MCF 10A (cell line): ENCODE measurements at regions not wholly inside any gene's neighbourhood (a gene's known extent, or its start where the extent isn't known, plus 50 kb on each side); places are given as distances from the start of the nearest gene placed in this dataset.

ENCODE experiments used
- BruUV-seq: library from RNA; stranded (reverse); fragments of 400-500 nt; replicated peaks from 2 replicates; lab custom pipeline; 2021; lab: Mats Ljungman, UMichigan
- CTCF ChIA-PET: fragments of 300-600 bp; sonication (Branson Sonifier 250); formaldehyde crosslinking; extraction: SDS; loops from one replicate; lab custom pipeline; 2021; ENCODE audit warnings: antibody characterized with exemption, inconsistent platforms; lab: Yijun Ruan, JAX
- POLR2A ChIA-PET: fragments of 300-600, 350-650 bp; sonication (Branson Sonifier 250); formaldehyde crosslinking; extraction: SDS; loops from one replicate; lab custom pipeline; 2020; ENCODE audit warnings: antibody characterized with exemption, inconsistent platforms; lab: Yijun Ruan, JAX
- DNase-seq: peaks from one replicate; pipeline ENCODE4 v3.0.0-alpha.2; 2018; ENCODE audit not compliant: unreplicated experiment
- H3K27ac Mint-ChIP-seq: one replicate; pipeline ENCODE4 v1.8.0; 2022; ENCODE audit warnings: mild to moderate bottlenecking, low read depth, mixed read lengths; ENCODE audit not compliant: unreplicated experiment
- H3K27me3 Mint-ChIP-seq: one replicate; pipeline ENCODE4 v1.8.0; 2022; ENCODE audit warnings: mixed read lengths; ENCODE audit not compliant: insufficient read depth, unreplicated experiment
- H3K36me3 Mint-ChIP-seq: one replicate; pipeline ENCODE4 v1.8.0; 2022; ENCODE audit warnings: mild to moderate bottlenecking, moderate library complexity, mixed read lengths; ENCODE audit not compliant: insufficient read depth, unreplicated experiment
- H3K4me1 Mint-ChIP-seq: one replicate; pipeline ENCODE4 v1.8.0; 2022; ENCODE audit warnings: mixed read lengths; ENCODE audit not compliant: insufficient read depth, unreplicated experiment
- H3K4me3 Mint-ChIP-seq: one replicate; pipeline ENCODE4 v1.8.0; 2022; ENCODE audit warnings: mild to moderate bottlenecking, moderate library complexity, mixed read lengths; ENCODE audit not compliant: unreplicated experiment
- H3K9me3 Mint-ChIP-seq: one replicate; pipeline ENCODE4 v1.8.0; 2022; ENCODE audit warnings: mixed read lengths; ENCODE audit not compliant: unreplicated experiment
- CTCF ChIP-seq: fragments of 200-600 bp; IDR thresholded peaks from one replicate; pipeline ENCODE4 v1.8.0; 2022; ENCODE audit warnings: antibody characterized with exemption, mild to moderate bottlenecking; ENCODE audit not compliant: unreplicated experiment
- intact Hi-C: fragments of 100-400 bp; cut with micrococcal nuclease; formaldehyde crosslinking; loops from 2 replicates; pipeline ENCODE4 v1.14.1; 2022

GRCh38 chr12:15272376-15272775, 49.9 kb upstream of the PTPRO start:
- peaks cover 33% of the 10 kb centered on the region for H3K4me1 Mint-ChIP-seq
- POLR2A ChIA-PET, result interaction anchor here (0.9 to 1.2 kb wide), 3 partner anchors 11 to 253 kb away, joined by 3 read pairs; no protein-coding TSS in a partner anchor

More at GRCh38 chr12:15272376-15272775, 49.9 kb upstream of the PTPRO start:
- DNase-seq, result no peak
- Mint-ChIP-seq H3K27me3 (no peaks in the 10 kb centered on the region), H3K4me3 (no peak overlapping the region), H3K27ac (peak overlapping the region; percentile 95), H3K9me3 (no peaks in the 10 kb centered on the region), H3K36me3 (peaks cover 5% of the 10 kb centered on the region)
- intact Hi-C loops, result no loop called here
- TF ChIP-seq CTCF, result no peak
- CTCF ChIA-PET, result interaction anchor here (0.6 to 5.7 kb wide), 19 partner anchors 16 to 510 kb away, joined by 3 to 109 read pairs (median 4); partner anchors contain the start of gene RERG
- BruUV-seq, result no TSS peak
